ENCODE measurements at regions not wholly inside any gene's neighbourhood (a gene's known extent, or its start where the extent isn't known, plus 50 kb on each side); places are given as distances from the start of the nearest gene placed in this dataset.

- TF ChIP-seq CTCF (IDR thresholded peaks at IDR 0.05), result no peak
- no peak for TF ChIP-seq POLR2A (IDR thresholded peaks at IDR 0.05)
These were observed 318.5 kb upstream of the CWC22 start for GRCh38 chr2:180325416-180326120.
